HuH-7.5 (cell line): ENCODE measurements at regions not wholly inside any gene's neighbourhood (a gene's known extent, or its start where the extent isn't known, plus 50 kb on each side); places are given as distances from the start of the nearest gene placed in this dataset.

Source experiments
- DNase-seq: peaks from one replicate; pipeline ENCODE4 v3.0.0; 2011; ENCODE audit warnings: low spot score

- no peak for DNase-seq
Measured at GRCh38 chr3:181660337-181660736, 51.4 kb upstream of the SOX2 start.

- DNase-seq, result no peak
Measured at GRCh38 chr3:181637456-181637855, 74.3 kb upstream of the SOX2 start.

GRCh38 chr3:181637056-181637455 is 74.7 kb upstream of the SOX2 start:
- no peak for DNase-seq

- no peak for DNase-seq
Measured at GRCh38 chr3:181635141-181635540, 76.6 kb upstream of the SOX2 start.

DNA sequence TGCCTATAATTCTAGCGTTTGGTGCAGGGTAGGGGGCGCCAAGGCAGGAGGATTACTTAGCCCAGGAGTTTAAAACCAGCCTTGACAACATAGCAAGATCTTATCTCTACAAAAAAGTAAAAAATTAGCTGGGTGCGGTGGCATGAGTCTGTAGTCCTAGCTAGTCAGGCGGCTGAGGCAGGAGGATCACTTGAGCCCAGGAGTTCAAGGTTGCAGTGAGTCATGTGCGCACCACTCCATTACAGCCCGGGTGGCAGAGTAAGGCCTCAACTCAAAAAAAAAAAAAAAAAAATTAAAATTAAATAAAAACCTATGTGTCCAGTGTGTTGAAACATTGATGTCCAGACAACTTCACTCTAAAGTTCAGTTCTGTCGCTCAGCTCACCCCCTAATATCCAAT is 78.2 kb upstream of the SOX2 start:
- no peak for DNase-seq

DNA sequence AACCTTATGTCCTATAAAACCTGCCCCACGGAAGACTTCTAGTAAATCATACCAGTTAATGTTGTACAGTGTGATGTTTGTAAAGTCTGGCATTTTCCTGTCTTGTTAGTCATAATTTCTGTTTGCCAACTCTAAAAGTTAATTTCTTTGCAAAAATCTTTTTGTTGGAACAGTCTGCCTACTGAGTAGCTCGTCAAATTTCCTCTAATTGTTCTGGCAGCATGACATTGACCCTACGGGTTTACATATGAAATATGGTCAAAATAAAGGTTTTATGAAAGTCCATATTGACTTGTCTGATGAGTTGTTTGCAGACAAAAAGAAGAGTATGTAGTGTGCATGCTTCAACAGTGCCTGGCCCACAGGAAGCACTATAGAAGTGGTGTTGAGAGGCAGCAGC is 79.8 kb upstream of the SOX2 start:
- no peak for DNase-seq

DNA sequence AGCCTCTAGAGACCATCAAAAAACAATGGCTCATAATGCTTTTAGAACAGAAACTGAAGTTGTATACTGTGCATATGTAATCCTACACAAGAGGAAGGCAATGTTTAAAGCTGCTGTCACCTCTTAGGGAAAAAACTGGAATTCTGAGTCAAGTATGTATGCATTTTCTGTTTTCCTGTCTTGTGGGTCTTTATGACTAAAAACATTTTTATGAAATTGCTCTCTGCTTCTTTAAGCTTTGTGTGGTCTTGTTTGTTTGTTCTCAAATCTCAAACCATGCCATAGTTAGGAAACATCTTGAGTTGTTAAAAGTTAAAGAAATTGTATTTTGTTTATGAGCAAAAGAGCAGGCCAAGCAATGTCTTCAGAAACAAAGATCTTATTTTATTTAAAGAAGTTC is 80.9 kb upstream of the SOX2 start:
- DNase-seq, result no peak

GRCh38 chr3:181629711-181630110 is 82.0 kb upstream of the SOX2 start:
- DNase-seq, result no peak

GRCh38 chr3:181629029-181629428 is 82.7 kb upstream of the SOX2 start:
- DNase-seq, result no peak

- no peak for DNase-seq
Measured at GRCh38 chr3:181628384-181628783, 83.3 kb upstream of the SOX2 start.

GRCh38 chr3:181626036-181626435 is 85.7 kb upstream of the SOX2 start:
- DNase-seq, result no peak

- no peak for DNase-seq
Measured at GRCh38 chr3:181623924-181624694, 87.6 kb upstream of the SOX2 start.

DNA sequence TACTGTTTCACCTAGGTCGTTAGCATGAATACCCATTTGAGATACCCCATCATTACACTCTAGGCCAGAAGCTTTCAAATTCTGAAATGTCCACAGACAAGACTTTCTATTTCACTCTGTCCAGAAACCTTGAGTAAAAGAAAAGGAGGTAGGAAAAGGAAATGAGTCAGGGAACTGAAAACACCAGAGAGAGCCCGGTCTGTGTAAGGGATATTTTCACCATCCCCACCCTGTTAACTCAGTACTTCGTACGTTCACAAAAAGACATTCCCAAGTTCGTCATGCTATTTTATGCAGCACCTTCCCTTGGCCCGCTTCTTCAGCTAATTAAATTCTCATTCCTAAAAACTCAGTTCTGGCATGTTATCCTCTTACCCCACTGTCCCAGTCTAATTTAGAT is 89.4 kb upstream of the SOX2 start:
- no peak for DNase-seq

DNA sequence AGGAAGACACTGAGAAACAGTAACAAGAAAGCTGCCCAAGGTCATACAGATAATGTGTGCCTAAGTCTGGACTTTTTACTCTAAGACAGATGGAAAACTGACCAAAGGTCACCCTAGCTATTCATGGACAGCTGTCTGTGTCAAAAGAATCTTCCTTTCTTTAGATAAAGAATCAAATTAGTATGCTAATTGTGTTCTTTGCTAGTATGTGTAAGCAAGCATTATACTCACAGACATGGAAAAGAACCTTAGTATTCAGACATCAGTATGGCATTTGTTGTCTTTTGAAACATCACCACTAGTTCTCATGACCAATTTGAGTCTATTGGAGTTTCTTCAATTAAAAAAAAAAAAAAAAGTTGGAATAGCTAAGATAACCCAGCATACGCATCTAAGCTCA is 91.8 kb upstream of the SOX2 start:
- no peak for DNase-seq

DNA sequence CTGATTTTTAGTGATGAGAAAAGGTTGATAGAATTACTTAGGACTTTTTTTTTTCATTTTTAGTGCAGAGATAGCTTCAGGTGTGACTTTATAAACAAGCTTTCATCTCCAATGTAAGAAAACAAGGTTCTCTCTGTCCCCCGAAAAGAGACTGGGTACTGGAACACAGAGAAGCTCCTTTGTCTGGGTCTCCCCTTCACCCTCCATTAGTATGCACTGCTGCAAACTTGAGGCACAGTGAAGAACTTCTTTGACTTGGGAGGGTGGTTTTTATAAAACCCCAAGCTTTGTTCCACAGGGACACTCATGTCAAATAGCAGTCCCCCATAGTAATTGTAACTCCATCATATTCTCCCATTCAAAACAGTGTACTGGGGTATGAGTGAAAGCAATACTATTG is 93.5 kb upstream of the SOX2 start:
- DNase-seq, result no peak

DNA sequence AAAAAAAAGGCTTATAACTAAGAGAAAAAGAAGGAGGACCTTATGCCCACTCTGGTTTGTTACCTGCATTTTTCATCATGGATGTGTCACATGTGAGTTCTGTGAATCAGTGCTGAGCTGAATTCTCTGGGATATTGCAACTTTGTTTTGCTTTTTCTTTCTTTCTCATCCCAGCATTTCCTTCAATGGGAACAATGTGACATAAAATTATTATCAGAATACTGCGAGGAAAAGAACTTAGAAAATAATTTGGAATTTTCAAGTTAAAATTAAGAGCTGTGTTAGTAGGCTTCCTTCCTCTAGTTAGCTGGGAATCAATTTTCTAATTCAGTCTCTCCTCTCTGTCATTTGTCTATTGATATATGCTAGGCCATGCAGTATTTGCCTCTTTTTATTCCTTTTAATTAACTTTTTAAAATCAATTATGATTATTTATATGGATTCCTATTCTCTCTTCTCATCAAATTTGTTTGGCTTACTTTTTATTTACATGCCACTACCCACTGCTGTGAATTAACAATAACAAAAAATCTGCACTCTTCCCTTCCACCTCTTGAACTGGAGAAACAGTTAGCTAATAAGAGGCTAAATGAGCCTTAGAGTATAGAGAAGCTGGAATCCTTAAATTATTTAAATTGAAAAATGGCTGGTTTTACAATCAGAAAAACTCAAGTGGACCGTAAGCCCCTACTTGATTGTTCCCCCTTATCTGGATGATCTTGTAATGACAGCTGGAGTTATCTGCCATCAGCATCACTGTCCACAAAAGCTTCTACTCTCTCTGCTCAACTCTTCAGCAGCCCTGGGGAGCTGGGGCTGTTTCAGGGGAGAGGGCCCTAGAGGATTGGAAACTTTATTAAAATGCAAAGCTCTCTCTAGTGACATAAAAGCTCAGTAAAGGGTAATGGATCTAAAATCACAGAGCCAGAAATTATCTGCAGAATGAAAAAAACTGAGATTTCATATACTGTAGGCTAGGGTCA is 95.3 kb upstream of the SOX2 start:
- no peak for DNase-seq

DNA sequence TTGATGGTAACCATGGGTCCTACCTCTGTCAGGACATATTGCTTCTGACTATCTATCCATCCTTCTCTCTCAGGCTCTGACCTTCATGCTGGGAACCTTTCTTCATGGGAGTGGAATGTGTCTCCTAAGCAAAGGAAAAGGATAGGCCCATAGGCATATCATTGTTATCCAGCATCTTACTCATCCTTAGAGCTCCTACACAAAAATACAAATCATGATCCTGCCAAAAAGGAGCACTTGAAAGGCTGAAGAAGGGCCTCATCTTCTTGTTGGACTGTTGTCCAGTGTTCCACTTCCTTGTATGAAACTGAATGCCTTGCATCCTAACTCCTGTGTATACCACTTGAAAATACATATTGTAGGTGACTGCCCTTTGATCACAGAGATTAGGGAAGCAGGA is 96.1 kb upstream of the SOX2 start:
- no peak for DNase-seq

- DNase-seq, result no peak
Measured at GRCh38 chr3:181614878-181615277, 96.8 kb upstream of the SOX2 start.

DNA sequence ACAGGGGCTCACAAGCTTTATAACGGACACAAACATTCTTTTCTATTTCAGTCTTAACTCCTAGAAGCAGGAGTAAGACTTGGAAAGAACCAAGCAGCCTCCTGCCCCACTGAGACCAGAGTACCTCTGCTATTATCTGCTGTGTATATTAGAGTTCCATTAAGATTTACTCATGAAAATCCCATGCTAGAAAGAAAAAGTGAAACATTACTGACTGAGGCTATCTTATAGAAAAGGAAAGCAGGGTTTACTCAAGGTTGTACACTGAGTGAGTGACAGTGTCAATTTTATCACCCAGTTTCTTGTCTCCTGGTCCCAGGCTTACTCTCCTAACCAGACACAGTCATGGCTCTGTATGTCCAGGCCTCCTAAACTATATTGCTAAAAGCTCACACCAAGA is 97.9 kb upstream of the SOX2 start:
- DNase-seq, result no peak

- no peak for DNase-seq
Measured at GRCh38 chr3:181613191-181613590, 98.5 kb upstream of the SOX2 start.

- no peak for DNase-seq
Measured at GRCh38 chr3:181610973-181611265, 100.8 kb upstream of the SOX2 start.

DNA sequence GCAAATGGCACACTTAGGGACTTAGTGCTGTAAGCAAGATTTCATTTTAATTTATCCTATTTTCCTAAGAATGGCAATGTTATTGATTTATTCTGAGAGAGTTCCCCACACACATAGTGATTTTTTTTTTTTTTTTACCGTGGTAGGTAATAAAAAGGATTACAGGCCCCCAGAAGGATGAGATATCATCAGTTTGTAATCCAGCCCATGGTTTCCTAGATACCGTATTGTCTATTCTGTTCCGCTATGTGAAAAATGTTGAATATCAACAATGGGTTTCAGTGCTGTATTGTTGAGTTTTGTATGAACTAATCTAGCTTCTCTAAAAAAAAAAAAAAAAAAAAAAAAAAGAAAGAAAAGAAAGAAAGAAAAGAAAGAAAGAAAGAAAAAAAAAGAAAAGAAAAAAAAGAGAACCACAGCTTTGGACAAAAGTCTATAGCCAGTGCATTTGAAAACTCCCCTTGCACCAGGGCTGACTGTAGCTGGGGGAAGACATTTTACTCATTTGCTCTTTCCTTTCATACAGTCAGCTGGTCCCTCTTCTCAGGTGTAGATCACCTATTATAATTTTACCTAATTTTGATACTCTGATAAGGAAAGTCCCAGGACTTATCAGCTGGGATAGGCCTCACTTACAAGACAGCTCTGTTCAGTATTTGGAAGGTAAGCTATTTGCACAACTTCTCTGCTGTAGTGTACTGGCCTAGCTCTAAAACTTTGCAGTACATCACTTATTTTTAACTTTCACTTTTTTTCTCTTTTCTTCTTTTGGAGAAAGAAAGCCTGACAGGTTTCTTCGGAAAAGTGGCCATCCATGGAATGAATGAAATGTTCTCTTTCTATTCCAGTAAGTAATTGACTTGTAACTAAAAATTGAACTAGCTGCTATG is 101.4 kb upstream of the SOX2 start:
- no peak for DNase-seq
